ENCODE measurements at regions not wholly inside any gene's neighbourhood (a gene's known extent, or its start where the extent isn't known, plus 50 kb on each side); places are given as distances from the start of the nearest gene placed in this dataset.
"Not testable (repeated sequence)": the region's sequence is repeated elsewhere in the genome, so short reads cannot be mapped to it uniquely, and the experiment has no call there.

GRCh38 chr2:143928184-143928583, 591.7 kb downstream of the ZEB2 start:
- Histone ChIP-seq H3K9me3 (no peaks in the 10 kb centered on the region), H3K27ac (no peak overlapping the region), H3K4me3 (no peak overlapping the region), H3K36me3 (no peaks in the 10 kb centered on the region), H3K4me1 (replicated peaks) (no peaks in the 10 kb centered on the region), H3K27me3 (replicated peaks; ENCODE audit: insufficient read depth) (no peaks in the 10 kb centered on the region)
- DNase-seq (ENCODE audit: low spot score), result no peak
- WGBS, result 90% methylated on average over 1 of the region's 1 CpG
- intact Hi-C loops (cut with DNase I), result no loop called here
- TF ChIP-seq POLR2A (IDR thresholded peaks at IDR 0.05), result no peak
- TF ChIP-seq CTCF (IDR thresholded peaks at IDR 0.05), result no peak
- no peak for TF ChIP-seq POLR2AphosphoS5 (IDR thresholded peaks at IDR 0.05)

- no peak for DNase-seq (ENCODE audit: low spot score)
- intact Hi-C loops (cut with DNase I), result no loop called here
- H3K27me3 ChIP-seq (replicated peaks; ENCODE audit: insufficient read depth), result no peaks in the 10 kb centered on the region
- H3K9me3 ChIP-seq, result no peaks in the 10 kb centered on the region
- 89% methylated on average over 4 of the region's 4 CpGs for WGBS
- no peaks in the 10 kb centered on the region for H3K36me3 ChIP-seq
- H3K4me1 ChIP-seq (replicated peaks), result no peaks in the 10 kb centered on the region
- no peak overlapping the region for H3K4me3 ChIP-seq
- no peak overlapping the region for H3K27ac ChIP-seq
- TF ChIP-seq CTCF (IDR thresholded peaks at IDR 0.05) (no peak), POLR2A (IDR thresholded peaks at IDR 0.05) (no peak), POLR2AphosphoS5 (IDR thresholded peaks at IDR 0.05) (no peak)
These were observed 593.2 kb downstream of the ZEB2 start for GRCh38 chr2:143926736-143927135.

- H3K4me1 ChIP-seq (replicated peaks); H3K27ac ChIP-seq; H3K27me3 ChIP-seq (replicated peaks; ENCODE audit: insufficient read depth); intact Hi-C loops (cut with DNase I); DNase-seq (ENCODE audit: low spot score); H3K9me3 ChIP-seq; H3K4me3 ChIP-seq; H3K36me3 ChIP-seq: not testable (repeated sequence)
- WGBS, result 91% methylated on average over 10 of the region's 42 CpGs
These were observed 597.6 kb downstream of the ZEB2 start for GRCh38 chr2:143922261-143922830.

GRCh38 chr2:143918465-143918989, 601.4 kb downstream of the ZEB2 start:
- Histone ChIP-seq H3K4me3 (no peak overlapping the region), H3K27ac (no peak overlapping the region), H3K9me3 (no peaks in the 10 kb centered on the region), H3K4me1 (replicated peaks) (no peaks in the 10 kb centered on the region), H3K36me3 (no peaks in the 10 kb centered on the region), H3K27me3 (replicated peaks; ENCODE audit: insufficient read depth) (no peaks in the 10 kb centered on the region)
- intact Hi-C loops (cut with DNase I), result no loop called here
- DNase-seq (ENCODE audit: low spot score), result no peak
- WGBS, result 88% methylated on average over 1 of the region's 1 CpG
- no peak for TF ChIP-seq CTCF (IDR thresholded peaks at IDR 0.05)
- TF ChIP-seq POLR2A (IDR thresholded peaks at IDR 0.05), result no peak
- TF ChIP-seq POLR2AphosphoS5 (IDR thresholded peaks at IDR 0.05), result no peak

- TF ChIP-seq POLR2AphosphoS5 (IDR thresholded peaks at IDR 0.05) (no peak), CTCF (IDR thresholded peaks at IDR 0.05) (no peak), POLR2A (IDR thresholded peaks at IDR 0.05) (no peak)
- H3K36me3 ChIP-seq, result no peaks in the 10 kb centered on the region
- no peak overlapping the region for H3K4me3 ChIP-seq
- H3K27ac ChIP-seq, result no peak overlapping the region
- H3K27me3 ChIP-seq (replicated peaks; ENCODE audit: insufficient read depth), result no peaks in the 10 kb centered on the region
- no peaks in the 10 kb centered on the region for H3K9me3 ChIP-seq
- H3K4me1 ChIP-seq (replicated peaks), result no peaks in the 10 kb centered on the region
- DNase-seq (ENCODE audit: low spot score), result no peak
- intact Hi-C loops (cut with DNase I), result no loop called here
These were observed 603.1 kb downstream of the ZEB2 start for GRCh38 chr2:143916781-143917180.
